Liver (tissue), 8 donors: ENCODE measurements at regions not wholly inside any gene's neighbourhood (a gene's known extent, or its start where the extent isn't known, plus 50 kb on each side); places are given as distances from the start of the nearest gene placed in this dataset.

Experiments used
- DNase-seq: peaks from one replicate; pipeline ENCODE4 v3.0.0-alpha.2; 2017; ENCODE audit warnings: low spot score
- H3K27ac ChIP-seq, 2 donors: one replicate each; pipeline ENCODE4 v1.7.0; 2013; ENCODE audit warnings: inconsistent platforms in 2 of 2, low read length in 2 of 2, control low read depth in 1 of 2, low read depth in 1 of 2, mild to moderate bottlenecking in 1 of 2
- H3K27me3 ChIP-seq, 4 donors: one replicate each; pipeline versions ENCODE4 v1.6.1 to v1.7.0; 2013; ENCODE audit warnings: low read length in 3 of 4, inconsistent platforms in 1 of 4, mild to moderate bottlenecking in 1 of 4, moderate library complexity in 1 of 4; ENCODE audit not compliant: control insufficient read depth in 4 of 4, insufficient read depth in 4 of 4
- H3K36me3 ChIP-seq, 4 donors: one replicate each; pipeline versions ENCODE4 v1.6.1 to v1.7.0; 2013; ENCODE audit warnings: low read length in 3 of 4, mild to moderate bottlenecking in 3 of 4, low read depth in 1 of 4, moderate library complexity in 1 of 4; ENCODE audit not compliant: control insufficient read depth in 4 of 4, insufficient read depth in 3 of 4
- H3K4me1 ChIP-seq, 4 donors: one replicate each; pipeline versions ENCODE4 v1.6.1 to v1.7.0; 2013; ENCODE audit warnings: low read length in 3 of 4, mild to moderate bottlenecking in 3 of 4, moderate library complexity in 1 of 4; ENCODE audit not compliant: control insufficient read depth in 4 of 4, insufficient read depth in 4 of 4
- H3K4me3 ChIP-seq, 3 donors: one replicate each; pipeline versions ENCODE4 v1.6.1 to v1.7.0; 2013; ENCODE audit warnings: low read length in 3 of 3, control low read depth in 1 of 3, low read depth in 1 of 3, mild to moderate bottlenecking in 1 of 3
- H3K9ac ChIP-seq, 2 donors: one replicate each; pipeline ENCODE4 v1.7.0; 2013; ENCODE audit warnings: low read length in 2 of 2, mild to moderate bottlenecking in 2 of 2, moderate library complexity in 2 of 2, control low read depth in 1 of 2, low read depth in 1 of 2
- H3K9me3 ChIP-seq, 4 donors: one replicate each; pipeline versions ENCODE4 v1.6.1 to v1.7.0; 2013; ENCODE audit warnings: low read length in 3 of 4; ENCODE audit not compliant: control insufficient read depth in 4 of 4
- ATF3 ChIP-seq: IDR thresholded peaks from 2 replicates; pipeline ENCODE4 v1.6.1; 2016; ENCODE audit warnings: antibody characterized with exemption
- EGR1 ChIP-seq, 2 donors: IDR thresholded peaks; 2 replicates each; pipeline ENCODE4 v1.6.1; 2016 to 2018; ENCODE audit warnings: antibody characterized with exemption in 2 of 2, low read depth in 2 of 2
- FOXA1 ChIP-seq: IDR thresholded peaks from 2 replicates; pipeline ENCODE4 v1.6.1; 2016; ENCODE audit warnings: antibody characterized with exemption
- FOXA2 ChIP-seq: IDR thresholded peaks from 2 replicates; pipeline ENCODE4 v1.6.1; 2016; ENCODE audit warnings: antibody characterized with exemption
- GABPA ChIP-seq, 2 donors: IDR thresholded peaks in 1 of 2; conservative IDR thresholded peaks in 1 of 2; 2 replicates each; pipeline ENCODE4 v1.6.1; 2016; ENCODE audit warnings: antibody characterized with exemption in 2 of 2, mild to moderate bottlenecking in 1 of 2, moderate library complexity in 1 of 2
- HNF4A ChIP-seq, 2 donors: conservative IDR thresholded peaks; 2 replicates each; pipeline ENCODE4 v1.6.1; 2016; ENCODE audit warnings: antibody characterized with exemption in 2 of 2, mild to moderate bottlenecking in 2 of 2
- JUND ChIP-seq, 2 donors: IDR thresholded peaks; 2 replicates each; pipeline ENCODE4 v1.6.1; 2016; ENCODE audit warnings: antibody characterized with exemption in 2 of 2
- MAX ChIP-seq: IDR thresholded peaks from 2 replicates; pipeline ENCODE4 v1.6.1; 2016; ENCODE audit warnings: antibody characterized with exemption
- NR2F2 ChIP-seq: IDR thresholded peaks from 2 replicates; pipeline ENCODE4 v1.6.1; 2016; ENCODE audit warnings: antibody characterized with exemption
- RAD21 ChIP-seq, 2 donors: IDR thresholded peaks; 2 replicates each; pipeline ENCODE4 v1.6.1; 2016; ENCODE audit warnings: antibody characterized with exemption in 2 of 2, mild to moderate bottlenecking in 2 of 2
- REST ChIP-seq: IDR thresholded peaks from 2 replicates; pipeline ENCODE4 v1.6.1; 2016; ENCODE audit warnings: antibody characterized with exemption, mild to moderate bottlenecking
- RXRA ChIP-seq, 2 donors: IDR thresholded peaks; 2 replicates each; pipeline ENCODE4 v1.6.1; 2017 to 2018; ENCODE audit warnings: antibody characterized with exemption in 2 of 2, mild to moderate bottlenecking in 1 of 2
- SP1 ChIP-seq: IDR thresholded peaks from 2 replicates; pipeline ENCODE4 v1.6.1; 2018; ENCODE audit warnings: antibody characterized with exemption, mild to moderate bottlenecking
- TAF1 ChIP-seq: conservative IDR thresholded peaks from 2 replicates; pipeline ENCODE4 v1.6.1; 2016; ENCODE audit warnings: antibody characterized with exemption, mild to moderate bottlenecking
- YY1 ChIP-seq: IDR thresholded peaks from 2 replicates; pipeline ENCODE4 v1.6.1; 2016; ENCODE audit warnings: antibody characterized with exemption, mild to moderate bottlenecking
- WGBS: extraction: QIAGEN DNeasy Blood & Tissue Kit; methylation state at CpG from one replicate; pipeline ENCODE4 v1.1.7; 2013; 5-methylcytosine and 5-hydroxymethylcytosine counted together
- TF ChIP-seq, protein P1 (sequence below): IDR thresholded peaks from 2 replicates; pipeline ENCODE4 v1.6.1; 2016; ENCODE audit warnings: antibody characterized with exemption
- TF ChIP-seq, protein P2 (sequence below): fragments of 150-350 bp; IDR thresholded peaks from 2 replicates; pipeline ENCODE4 v1.5.1; 2017; ENCODE audit warnings: improper control_type of control experiment, low read depth, low read length; ENCODE audit not compliant: missing input control
- donor health status: healthy.
- donor health status: healthy.
- donor health status: healthy.
- donor health status: healthy.
- donor health status: healthy.

DNA sequence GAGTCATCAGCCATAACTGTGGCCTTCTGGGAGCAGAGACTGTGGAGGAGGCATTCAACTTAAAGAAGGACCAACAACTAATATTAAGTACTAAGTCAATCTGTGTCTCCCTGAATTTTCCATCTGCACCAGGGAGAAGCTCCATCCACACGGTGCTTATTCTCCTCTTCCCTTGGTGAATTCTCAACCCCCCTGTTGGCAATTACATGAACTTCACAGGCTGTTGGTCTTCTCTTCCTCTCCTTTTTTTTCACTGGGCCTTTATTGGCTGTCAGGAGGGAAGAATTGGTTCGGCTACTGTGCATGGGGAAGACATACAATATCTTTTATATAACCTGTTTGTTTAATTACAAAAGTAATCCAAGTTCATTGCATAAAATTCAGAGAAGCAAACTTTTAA, 152.8 kb upstream of the IRX6 start:
- Histone ChIP-seq H3K27ac (no peak overlapping the region), H3K9me3 (peaks cover 0 to 5% (median 0%) of the 10 kb centered on the region in 4 donors), H3K27me3 (no peaks in the 10 kb centered on the region), H3K4me3 (no peak overlapping the region), H3K9ac (no peak overlapping the region), H3K4me1 (no peaks in the 10 kb centered on the region), H3K36me3 (no peaks in the 10 kb centered on the region)
- DNase-seq, result no peak
- TF ChIP-seq RAD21 (IDR thresholded peaks at IDR 0.05) (no peak), EGR1 (IDR thresholded peaks at IDR 0.05; ENCODE audit: low read depth in 2 of 2) (no peak), FOXA2 (no peak), REST (no peak), GABPA (IDR thresholded peaks at IDR 0.05 in 1 of 2, conservative IDR thresholded peaks at IDR 0.05 in 1 of 2) (no peak)
- WGBS, result 84% methylated on average over 2 of the region's 2 CpGs

DNA sequence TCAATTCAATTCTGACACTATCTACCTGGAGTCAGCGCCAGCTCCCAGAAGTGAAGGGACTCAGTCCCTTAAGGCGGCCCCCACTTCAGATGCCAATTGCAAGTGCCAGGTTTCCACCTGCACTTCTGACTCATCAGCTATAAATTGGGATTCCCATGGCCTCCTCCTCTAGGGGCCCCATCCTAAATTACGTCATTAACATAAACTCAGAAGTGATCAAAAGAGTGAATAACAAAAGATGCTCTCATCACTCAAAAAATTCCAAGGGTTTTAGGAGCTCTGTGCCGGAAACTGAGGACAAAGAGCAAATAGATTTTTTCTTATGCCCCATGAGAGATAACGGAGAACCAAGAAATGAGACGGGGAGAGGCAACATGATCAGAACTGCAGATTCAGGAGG, 148.6 kb upstream of the IRX6 start:
- H3K4me3 ChIP-seq, result no peak overlapping the region
- peaks cover 0 to 5% (median 4%) of the 10 kb centered on the region in 4 donors for H3K9me3 ChIP-seq
- TF ChIP-seq ATF3 (no peak), RXRA (IDR thresholded peaks at IDR 0.05) (no peak), REST (no peak), EGR1 (IDR thresholded peaks at IDR 0.05; ENCODE audit: low read depth in 2 of 2) (no peak), FOXA1 (no peak), FOXA2 (no peak), HNF4A (conservative IDR thresholded peaks at IDR 0.05) (no peak), MAX (no peak), SP1 (no peak), NR2F2 (no peak), GABPA (IDR thresholded peaks at IDR 0.05 in 1 of 2, conservative IDR thresholded peaks at IDR 0.05 in 1 of 2) (no peak), TAF1 (no peak), YY1 (no peak), JUND (IDR thresholded peaks at IDR 0.05) (no peak), RAD21 (IDR thresholded peaks at IDR 0.05) (no peak)
- TF ChIP-seq, protein P1, sequence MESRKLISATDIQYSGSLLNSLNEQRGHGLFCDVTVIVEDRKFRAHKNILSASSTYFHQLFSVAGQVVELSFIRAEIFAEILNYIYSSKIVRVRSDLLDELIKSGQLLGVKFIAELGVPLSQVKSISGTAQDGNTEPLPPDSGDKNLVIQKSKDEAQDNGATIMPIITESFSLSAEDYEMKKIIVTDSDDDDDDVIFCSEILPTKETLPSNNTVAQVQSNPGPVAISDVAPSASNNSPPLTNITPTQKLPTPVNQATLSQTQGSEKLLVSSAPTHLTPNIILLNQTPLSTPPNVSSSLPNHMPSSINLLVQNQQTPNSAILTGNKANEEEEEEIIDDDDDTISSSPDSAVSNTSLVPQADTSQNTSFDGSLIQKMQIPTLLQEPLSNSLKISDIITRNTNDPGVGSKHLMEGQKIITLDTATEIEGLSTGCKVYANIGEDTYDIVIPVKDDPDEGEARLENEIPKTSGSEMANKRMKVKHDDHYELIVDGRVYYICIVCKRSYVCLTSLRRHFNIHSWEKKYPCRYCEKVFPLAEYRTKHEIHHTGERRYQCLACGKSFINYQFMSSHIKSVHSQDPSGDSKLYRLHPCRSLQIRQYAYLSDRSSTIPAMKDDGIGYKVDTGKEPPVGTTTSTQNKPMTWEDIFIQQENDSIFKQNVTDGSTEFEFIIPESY, result no peak
- TF ChIP-seq, protein P2, sequence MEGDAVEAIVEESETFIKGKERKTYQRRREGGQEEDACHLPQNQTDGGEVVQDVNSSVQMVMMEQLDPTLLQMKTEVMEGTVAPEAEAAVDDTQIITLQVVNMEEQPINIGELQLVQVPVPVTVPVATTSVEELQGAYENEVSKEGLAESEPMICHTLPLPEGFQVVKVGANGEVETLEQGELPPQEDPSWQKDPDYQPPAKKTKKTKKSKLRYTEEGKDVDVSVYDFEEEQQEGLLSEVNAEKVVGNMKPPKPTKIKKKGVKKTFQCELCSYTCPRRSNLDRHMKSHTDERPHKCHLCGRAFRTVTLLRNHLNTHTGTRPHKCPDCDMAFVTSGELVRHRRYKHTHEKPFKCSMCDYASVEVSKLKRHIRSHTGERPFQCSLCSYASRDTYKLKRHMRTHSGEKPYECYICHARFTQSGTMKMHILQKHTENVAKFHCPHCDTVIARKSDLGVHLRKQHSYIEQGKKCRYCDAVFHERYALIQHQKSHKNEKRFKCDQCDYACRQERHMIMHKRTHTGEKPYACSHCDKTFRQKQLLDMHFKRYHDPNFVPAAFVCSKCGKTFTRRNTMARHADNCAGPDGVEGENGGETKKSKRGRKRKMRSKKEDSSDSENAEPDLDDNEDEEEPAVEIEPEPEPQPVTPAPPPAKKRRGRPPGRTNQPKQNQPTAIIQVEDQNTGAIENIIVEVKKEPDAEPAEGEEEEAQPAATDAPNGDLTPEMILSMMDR, result no peak
- H3K27me3 ChIP-seq, result no peaks in the 10 kb centered on the region
- no peak overlapping the region for H3K27ac ChIP-seq
- DNase-seq, result no peak
- H3K36me3 ChIP-seq, result no peaks in the 10 kb centered on the region
- no peaks in the 10 kb centered on the region for H3K4me1 ChIP-seq
- WGBS, result 88% methylated on average over 6 of the region's 6 CpGs
- no peak overlapping the region for H3K9ac ChIP-seq
